HCT116 (cell line): ENCODE measurements at regions not wholly inside any gene's neighbourhood (a gene's known extent, or its start where the extent isn't known, plus 50 kb on each side); places are given as distances from the start of the nearest gene placed in this dataset.

Source experiments
- EZH2 ChIP-seq: fragments of 200-600 bp; sonication (generic); IDR thresholded peaks from 2 replicates; pipeline ENCODE4 v1.6.1; 2017; ENCODE audit warnings: antibody characterized with exemption, mixed run types
- TF ChIP-seq, protein P1 (sequence below), 3 experiments: fragments of 200-600 bp in 1 of 3; sonication (generic) in 1 of 3; IDR thresholded peaks in 2 of 3; conservative IDR thresholded peaks in 1 of 3; 2 replicates each; pipeline ENCODE4 v1.5.1; 2012 to 2017; ENCODE audit warnings: low read depth in 2 of 3, low read length in 2 of 3, antibody characterized with exemption in 1 of 3, borderline replicate concordance in 1 of 3, control low read depth in 1 of 3, mild to moderate bottlenecking in 1 of 3, mixed read lengths in 1 of 3, mixed run types in 1 of 3, moderate library complexity in 1 of 3; ENCODE audit not compliant: insufficient read depth in 1 of 3
- TF ChIP-seq, protein P2 (sequence below): IDR thresholded peaks from 2 replicates; pipeline ENCODE4 v1.6.1; 2012

DNA sequence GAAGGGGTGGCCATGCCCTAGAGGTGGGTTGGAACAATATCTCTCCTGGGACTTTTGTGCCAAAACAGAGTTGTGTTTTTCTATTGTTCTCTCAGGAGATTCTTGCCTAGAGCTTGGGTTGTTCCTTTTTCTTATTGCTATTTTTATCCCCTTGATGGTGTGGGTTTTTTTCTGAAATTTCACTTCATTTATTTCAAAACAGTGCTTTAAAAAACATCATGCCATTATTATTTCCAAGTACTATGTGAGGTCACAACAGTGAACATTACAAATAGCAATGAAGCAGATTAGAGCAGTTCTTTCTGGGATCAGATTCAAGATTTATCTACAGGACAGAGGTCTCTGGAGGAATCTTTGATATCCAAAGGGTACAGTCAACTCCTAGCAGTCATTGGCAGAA is 76.6 kb downstream of the ACTBL2 start:
- TF ChIP-seq, protein P1, sequence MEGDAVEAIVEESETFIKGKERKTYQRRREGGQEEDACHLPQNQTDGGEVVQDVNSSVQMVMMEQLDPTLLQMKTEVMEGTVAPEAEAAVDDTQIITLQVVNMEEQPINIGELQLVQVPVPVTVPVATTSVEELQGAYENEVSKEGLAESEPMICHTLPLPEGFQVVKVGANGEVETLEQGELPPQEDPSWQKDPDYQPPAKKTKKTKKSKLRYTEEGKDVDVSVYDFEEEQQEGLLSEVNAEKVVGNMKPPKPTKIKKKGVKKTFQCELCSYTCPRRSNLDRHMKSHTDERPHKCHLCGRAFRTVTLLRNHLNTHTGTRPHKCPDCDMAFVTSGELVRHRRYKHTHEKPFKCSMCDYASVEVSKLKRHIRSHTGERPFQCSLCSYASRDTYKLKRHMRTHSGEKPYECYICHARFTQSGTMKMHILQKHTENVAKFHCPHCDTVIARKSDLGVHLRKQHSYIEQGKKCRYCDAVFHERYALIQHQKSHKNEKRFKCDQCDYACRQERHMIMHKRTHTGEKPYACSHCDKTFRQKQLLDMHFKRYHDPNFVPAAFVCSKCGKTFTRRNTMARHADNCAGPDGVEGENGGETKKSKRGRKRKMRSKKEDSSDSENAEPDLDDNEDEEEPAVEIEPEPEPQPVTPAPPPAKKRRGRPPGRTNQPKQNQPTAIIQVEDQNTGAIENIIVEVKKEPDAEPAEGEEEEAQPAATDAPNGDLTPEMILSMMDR (IDR thresholded peaks at IDR 0.05 in 2 of 3, conservative IDR thresholded peaks at IDR 0.05 in 1 of 3; ENCODE audit: borderline replicate concordance in 1 of 3, insufficient read depth in 1 of 3, low read depth in 2 of 3, low read length in 2 of 3), result no peak
- no peak for TF ChIP-seq EZH2
- TF ChIP-seq, protein P2, sequence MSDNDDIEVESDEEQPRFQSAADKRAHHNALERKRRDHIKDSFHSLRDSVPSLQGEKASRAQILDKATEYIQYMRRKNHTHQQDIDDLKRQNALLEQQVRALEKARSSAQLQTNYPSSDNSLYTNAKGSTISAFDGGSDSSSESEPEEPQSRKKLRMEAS, result no peak
